Duodenal mucosa (tissue), 2 donors: ENCODE measurements at regions not wholly inside any gene's neighbourhood (a gene's known extent, or its start where the extent isn't known, plus 50 kb on each side); places are given as distances from the start of the nearest gene placed in this dataset.

Experiments
- H3K27ac ChIP-seq: one replicate; pipeline ENCODE4 v1.7.0; 2013; ENCODE audit warnings: low read depth, low read length
- H3K27me3 ChIP-seq, 2 donors: one replicate each; pipeline ENCODE4 v1.7.0; 2013; ENCODE audit warnings: low read length in 2 of 2, control low read depth in 1 of 2; ENCODE audit not compliant: insufficient read depth in 2 of 2, control insufficient read depth in 1 of 2
- H3K36me3 ChIP-seq, 2 donors: one replicate each; pipeline ENCODE4 v1.7.0; 2013; ENCODE audit warnings: low read length in 2 of 2, control low read depth in 1 of 2; ENCODE audit not compliant: insufficient read depth in 2 of 2, control insufficient read depth in 1 of 2
- H3K4me1 ChIP-seq, 2 donors: one replicate each; pipeline ENCODE4 v1.7.0; 2013; ENCODE audit warnings: low read length in 2 of 2, control low read depth in 1 of 2; ENCODE audit not compliant: insufficient read depth in 2 of 2, control insufficient read depth in 1 of 2
- H3K4me3 ChIP-seq, 2 donors: one replicate each; pipeline ENCODE4 v1.7.0; 2013; ENCODE audit warnings: low read length in 2 of 2, low read depth in 1 of 2
- H3K9ac ChIP-seq, 2 donors: one replicate each; pipeline ENCODE4 v1.7.0; 2013; ENCODE audit warnings: low read length in 2 of 2, low read depth in 1 of 2
- H3K9me3 ChIP-seq, 2 donors: one replicate each; pipeline ENCODE4 v1.7.0; 2013; ENCODE audit warnings: low read length in 2 of 2, control low read depth in 1 of 2; ENCODE audit not compliant: control insufficient read depth in 1 of 2

DNA sequence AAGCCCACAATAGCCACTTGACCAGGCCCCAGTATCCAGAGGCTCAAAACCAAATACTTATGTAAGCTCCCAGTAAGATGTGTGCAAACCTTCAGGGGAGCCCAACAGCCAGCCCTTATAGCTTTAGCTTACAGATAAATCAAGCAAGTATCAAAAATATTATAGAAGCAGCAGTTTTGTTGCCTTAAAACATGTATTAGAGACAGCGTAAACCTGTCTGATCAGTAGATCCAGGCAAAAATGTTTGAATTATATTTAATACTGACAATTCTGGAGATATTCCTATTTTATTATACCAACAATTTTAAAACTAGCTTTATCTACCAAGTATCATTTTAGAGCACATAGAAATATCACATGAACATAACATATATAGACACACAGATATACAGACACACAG lies 365.6 kb upstream of the KLF4 start:
- Histone ChIP-seq H3K4me1 (no peaks in the 10 kb centered on the region), H3K9ac (no peak overlapping the region), H3K27ac (no peak overlapping the region), H3K9me3 (peaks cover 2 to 9% of the 10 kb centered on the region in 2 donors), H3K4me3 (no peak overlapping the region), H3K27me3 (no peaks in the 10 kb centered on the region), H3K36me3 (no peaks in the 10 kb centered on the region)

DNA sequence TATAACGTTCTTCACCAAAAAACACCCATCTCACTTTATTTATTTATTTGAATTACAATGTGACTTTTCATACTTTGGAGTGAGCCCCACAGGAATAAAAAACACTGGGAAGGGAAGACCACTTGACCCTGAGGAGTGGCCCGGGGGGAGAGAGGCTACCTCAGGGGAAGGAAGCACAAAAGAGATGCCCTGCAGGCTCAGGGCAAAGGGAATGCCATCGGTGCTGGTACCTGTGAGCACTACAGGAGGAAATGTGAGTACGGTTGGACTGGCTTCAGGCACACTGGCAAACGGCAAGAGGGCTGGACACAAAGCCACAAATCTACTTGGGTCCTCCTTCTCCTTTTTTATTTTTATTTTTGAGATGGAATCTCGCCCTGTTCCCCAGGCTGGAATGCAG lies 363.9 kb upstream of the KLF4 start:
- Histone ChIP-seq H3K4me3 (no peak overlapping the region), H3K27ac (no peak overlapping the region)

DNA sequence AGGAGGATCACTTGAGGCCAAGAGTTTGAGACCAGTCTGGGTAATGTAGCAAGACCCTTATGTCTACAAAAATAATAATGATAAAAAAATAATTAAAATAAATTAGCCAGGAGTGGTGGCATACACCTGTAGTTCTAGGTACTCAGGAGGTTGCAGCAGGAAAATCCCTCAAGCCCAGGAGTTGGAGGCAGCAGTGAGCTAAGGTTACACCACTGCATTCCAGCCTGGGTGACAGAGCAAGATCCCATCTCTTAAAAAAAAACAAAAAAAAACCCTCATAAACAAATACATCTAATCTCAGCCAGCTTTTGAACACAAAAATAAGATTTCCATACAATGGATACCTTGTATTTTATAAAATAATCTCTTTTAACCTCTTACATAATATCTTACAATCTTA lies 363.3 kb upstream of the KLF4 start:
- Histone ChIP-seq H3K9ac (no peak overlapping the region), H3K4me3 (no peak overlapping the region), H3K27ac (no peak overlapping the region), H3K4me1 (no peaks in the 10 kb centered on the region), H3K36me3 (no peaks in the 10 kb centered on the region), H3K9me3 (peaks cover 2 to 9% of the 10 kb centered on the region in 2 donors), H3K27me3 (no peaks in the 10 kb centered on the region)

More for the DNA sequence above, 363.9 kb upstream of the KLF4 start:
- Histone ChIP-seq H3K9me3 (peaks cover 2 to 9% of the 10 kb centered on the region in 2 donors), H3K36me3 (no peaks in the 10 kb centered on the region), H3K27me3 (no peaks in the 10 kb centered on the region), H3K9ac (no peak overlapping the region), H3K4me1 (no peaks in the 10 kb centered on the region)

DNA sequence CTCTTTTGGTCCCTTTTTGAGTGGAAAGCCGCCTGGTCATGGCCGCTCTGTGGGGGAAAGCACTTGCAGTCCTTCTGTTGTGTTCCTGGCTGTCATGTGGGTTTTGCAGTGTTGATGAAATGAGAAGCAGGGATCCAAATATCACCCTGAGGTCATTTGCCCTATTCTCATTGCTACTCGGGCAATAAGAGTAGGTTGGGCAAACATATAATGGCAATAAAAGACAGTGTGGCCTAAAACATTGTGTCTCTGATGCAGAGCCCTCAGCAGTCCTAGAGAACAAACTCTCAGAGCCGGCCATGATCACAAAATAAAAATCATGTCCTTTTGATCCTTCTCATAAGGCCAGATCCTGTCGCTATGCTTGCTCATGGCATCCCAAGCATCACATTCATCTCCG lies 361.1 kb upstream of the KLF4 start:
- Histone ChIP-seq H3K9ac (no peak overlapping the region), H3K27ac (no peak overlapping the region), H3K36me3 (no peaks in the 10 kb centered on the region), H3K9me3 (peaks cover 0 to 9% of the 10 kb centered on the region in 2 donors), H3K27me3 (no peaks in the 10 kb centered on the region), H3K4me3 (no peak overlapping the region), H3K4me1 (no peaks in the 10 kb centered on the region)

DNA sequence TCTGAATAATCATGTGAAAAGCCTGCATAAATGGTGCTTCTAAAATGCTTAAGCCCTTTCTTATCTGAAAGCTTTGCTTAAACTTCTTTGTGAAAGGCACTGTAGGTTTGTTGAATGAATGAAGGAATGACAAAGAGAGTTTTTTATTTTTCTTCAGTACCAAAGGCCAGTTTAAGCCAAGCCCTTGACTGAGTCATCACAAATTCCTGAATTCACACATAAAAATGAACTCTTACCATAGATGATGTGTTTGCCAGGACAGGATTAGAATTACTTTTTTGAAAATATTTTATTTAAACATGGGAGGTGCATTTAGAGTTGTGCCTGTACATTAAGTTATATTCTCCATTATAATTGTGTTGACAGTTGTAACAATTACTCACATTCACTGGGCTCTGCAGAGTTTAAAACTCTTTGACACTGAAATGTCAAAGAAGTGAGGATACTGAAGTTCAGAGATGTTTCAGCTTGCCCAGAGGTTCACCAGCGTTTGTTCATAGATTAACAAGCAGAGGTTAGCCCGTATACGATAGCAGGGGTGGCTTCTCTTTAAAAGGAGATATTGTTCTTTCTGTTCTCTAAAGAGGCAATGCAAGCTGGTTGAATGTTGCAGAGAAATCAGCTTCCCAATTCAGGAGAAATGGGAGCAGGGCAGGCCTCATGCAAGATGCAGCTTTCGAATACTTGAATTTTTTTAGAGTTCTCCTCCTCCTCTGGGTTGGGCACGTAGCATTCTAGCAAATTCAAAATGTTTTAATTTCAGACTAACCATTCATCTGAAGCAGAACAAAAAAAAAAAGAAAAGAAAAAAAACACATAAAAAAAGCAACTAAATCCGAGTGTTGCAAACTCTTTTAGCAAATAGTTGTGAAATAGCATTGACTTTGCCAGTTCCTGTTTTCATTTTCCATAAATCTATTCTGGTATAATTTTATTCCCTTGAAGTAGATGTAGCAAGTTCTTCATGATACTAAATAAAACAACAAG lies 358.7 kb upstream of the KLF4 start:
- Histone ChIP-seq H3K4me1 (no peaks in the 10 kb centered on the region), H3K4me3 (no peak overlapping the region), H3K9ac (no peak overlapping the region), H3K27ac (no peak overlapping the region), H3K27me3 (no peaks in the 10 kb centered on the region), H3K36me3 (no peaks in the 10 kb centered on the region), H3K9me3 (no peaks in the 10 kb centered on the region)

DNA sequence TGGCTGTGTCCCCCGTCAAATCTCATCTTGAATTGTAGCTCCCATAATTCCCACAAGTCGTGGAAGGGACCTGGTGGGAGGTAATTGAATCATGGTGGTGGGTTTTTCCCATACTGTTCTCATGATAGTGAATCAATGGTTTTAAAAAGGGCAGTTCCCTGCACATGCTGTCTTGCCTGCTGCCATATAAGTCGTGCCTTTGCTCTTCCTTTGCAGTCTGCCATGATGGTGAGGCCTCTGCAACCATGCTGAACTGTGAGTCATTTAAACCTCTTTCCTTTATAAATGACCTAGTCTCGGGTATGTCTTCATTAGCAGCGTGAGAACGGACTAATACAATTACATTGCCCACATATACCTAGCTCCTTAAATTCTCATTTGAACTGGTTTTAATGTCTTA lies 353.0 kb upstream of the KLF4 start:
- Histone ChIP-seq H3K9ac (no peak overlapping the region), H3K4me3 (no peak overlapping the region), H3K4me1 (no peaks in the 10 kb centered on the region), H3K36me3 (no peaks in the 10 kb centered on the region), H3K27me3 (no peaks in the 10 kb centered on the region), H3K9me3 (no peaks in the 10 kb centered on the region), H3K27ac (no peak overlapping the region)

DNA sequence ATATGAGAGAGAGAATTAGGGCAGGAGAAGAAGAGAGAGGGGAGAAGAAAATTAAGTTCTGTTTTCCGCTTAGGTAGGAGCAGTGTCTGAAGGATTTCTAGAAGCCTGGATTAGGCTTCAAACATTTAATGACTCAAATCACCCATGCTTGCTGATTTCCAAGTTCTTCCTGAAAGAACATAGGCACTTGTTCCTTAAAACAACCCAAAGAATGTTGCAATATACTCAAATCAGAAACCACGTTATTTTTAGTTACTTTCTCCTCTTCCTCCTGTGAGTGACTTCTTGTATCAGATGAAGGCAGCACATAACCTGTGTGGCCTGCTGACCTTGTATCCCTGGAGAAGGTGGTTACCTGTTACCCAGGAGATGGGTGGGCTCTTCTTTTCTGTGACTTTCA lies 351.5 kb upstream of the KLF4 start:
- Histone ChIP-seq H3K27me3 (no peaks in the 10 kb centered on the region), H3K4me3 (no peak overlapping the region), H3K36me3 (no peaks in the 10 kb centered on the region), H3K4me1 (no peaks in the 10 kb centered on the region), H3K9ac (no peak overlapping the region), H3K9me3 (no peaks in the 10 kb centered on the region), H3K27ac (no peak overlapping the region)

DNA sequence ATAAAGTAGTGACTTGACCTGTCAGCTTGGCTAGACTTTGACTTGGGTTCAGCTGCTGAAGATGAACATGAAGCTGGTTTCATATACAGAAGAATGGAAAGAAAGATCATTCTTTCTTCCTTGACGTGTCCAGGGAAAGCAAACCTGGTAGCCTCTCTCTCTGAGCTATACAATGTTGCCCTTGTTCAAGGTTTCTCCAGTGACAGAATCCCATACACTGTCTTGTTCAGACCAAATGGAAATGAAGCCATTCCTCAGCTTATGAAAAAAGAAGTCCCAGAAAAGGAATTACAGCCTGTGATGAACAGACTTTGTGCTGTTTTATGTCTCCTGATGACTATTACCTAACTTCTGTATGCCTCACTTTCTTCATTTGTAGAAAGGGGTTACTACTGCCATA lies 349.8 kb upstream of the KLF4 start:
- H3K27ac ChIP-seq, result no peak overlapping the region
- no peaks in the 10 kb centered on the region for H3K9me3 ChIP-seq
- H3K4me3 ChIP-seq, result no peak overlapping the region
- no peaks in the 10 kb centered on the region for H3K4me1 ChIP-seq
- H3K9ac ChIP-seq, result no peak overlapping the region
- H3K27me3 ChIP-seq, result no peaks in the 10 kb centered on the region
- H3K36me3 ChIP-seq, result no peaks in the 10 kb centered on the region

DNA sequence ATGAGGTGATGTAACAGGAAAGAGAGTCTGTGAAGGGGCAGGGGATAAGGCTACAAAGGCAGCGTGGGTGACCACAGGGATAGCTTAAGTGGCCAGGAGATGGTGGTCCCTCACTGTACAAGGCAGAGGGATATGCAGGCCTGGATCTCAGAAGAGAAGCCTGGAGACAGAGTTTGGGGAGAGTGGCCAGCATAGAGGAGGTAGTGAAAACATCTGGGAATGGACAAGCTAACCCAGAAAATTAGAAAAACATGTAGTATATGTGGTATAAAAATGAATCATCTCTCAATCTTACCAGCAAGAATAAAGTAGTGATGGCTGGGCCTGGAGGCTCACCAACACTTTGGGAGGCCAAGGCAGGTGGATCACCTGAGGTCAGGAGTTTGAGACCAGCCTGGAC lies 349.2 kb upstream of the KLF4 start:
- H3K4me3 ChIP-seq, result no peak overlapping the region
- no peaks in the 10 kb centered on the region for H3K27me3 ChIP-seq
- no peak overlapping the region for H3K27ac ChIP-seq
- H3K36me3 ChIP-seq, result no peaks in the 10 kb centered on the region
- H3K9ac ChIP-seq, result no peak overlapping the region
- H3K9me3 ChIP-seq, result no peaks in the 10 kb centered on the region
- no peaks in the 10 kb centered on the region for H3K4me1 ChIP-seq

DNA sequence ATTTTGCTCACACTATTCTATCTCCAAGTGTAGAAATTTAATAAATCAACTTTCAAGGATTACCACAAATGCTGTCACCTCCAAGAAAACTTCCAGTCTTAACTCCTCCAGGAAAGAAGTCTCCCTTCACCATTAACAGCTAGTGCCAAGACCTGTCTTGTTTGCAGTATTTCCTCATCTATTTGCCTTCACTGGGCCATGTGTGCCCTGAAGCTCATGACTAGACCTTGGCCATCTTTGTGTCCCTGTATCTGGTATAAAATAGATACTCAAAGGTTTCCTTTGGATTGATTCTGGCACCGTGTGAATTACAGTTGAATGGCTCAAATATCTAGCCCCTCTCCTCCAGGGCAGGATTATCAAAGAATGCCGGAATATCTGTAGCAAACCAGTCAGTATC lies 346.7 kb upstream of the KLF4 start:
- H3K27me3 ChIP-seq, result no peaks in the 10 kb centered on the region
- no peak overlapping the region for H3K27ac ChIP-seq

More for the DNA sequence above, 346.7 kb upstream of the KLF4 start:
- Histone ChIP-seq H3K4me1 (no peaks in the 10 kb centered on the region), H3K9me3 (no peaks in the 10 kb centered on the region), H3K4me3 (no peak overlapping the region), H3K9ac (no peak overlapping the region), H3K36me3 (no peaks in the 10 kb centered on the region)
